ENCODE measurements at regions not wholly inside any gene's neighbourhood (a gene's known extent, or its start where the extent isn't known, plus 50 kb on each side); places are given as distances from the start of the nearest gene placed in this dataset.

DNA sequence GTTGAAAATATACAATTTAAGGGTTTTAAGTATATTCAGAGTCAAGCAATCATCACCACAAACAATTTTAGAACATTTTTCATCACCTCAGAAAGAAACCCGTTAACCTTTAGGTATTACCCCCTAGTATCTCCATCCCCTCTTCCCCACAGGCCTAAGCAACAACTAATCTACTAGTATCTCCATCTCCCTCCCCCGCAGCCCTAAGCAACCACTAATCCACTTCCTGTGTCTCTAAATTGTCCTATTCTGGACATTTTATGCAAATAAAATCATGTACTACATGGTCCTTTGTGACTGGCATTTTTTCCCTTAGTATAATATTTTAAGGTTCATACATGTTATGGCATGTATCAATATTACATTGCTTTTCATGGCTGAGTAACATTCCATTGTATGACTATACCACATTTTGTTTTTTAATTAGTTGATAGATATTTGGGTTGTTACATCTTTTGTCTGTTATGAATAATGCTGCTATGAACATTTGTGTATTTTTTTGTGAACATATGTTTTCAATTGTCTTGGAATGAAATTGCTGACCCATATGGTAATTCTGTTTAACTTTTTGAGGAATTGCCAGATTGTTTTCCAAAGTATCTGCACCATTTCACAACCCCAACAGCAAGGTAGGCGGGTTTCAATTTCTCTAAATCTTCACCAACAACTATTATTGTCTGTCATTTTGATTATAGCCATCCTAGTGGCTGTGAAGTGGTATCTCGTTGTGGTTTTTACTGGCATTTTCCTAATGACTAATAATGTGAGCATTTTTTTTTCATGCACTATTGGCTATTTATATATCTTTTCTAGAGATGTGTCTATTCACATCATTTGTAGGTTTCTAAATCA lies 215.6 kb upstream of the CD96 start:
- Histone ChIP-seq H2AFZ (ENCODE audit: low read length) (no peak overlapping the region), H2BK12ac (ENCODE audit: low read depth, low read length) (no peak overlapping the region), H2AK5ac (ENCODE audit: low read depth, low read length) (no peak overlapping the region), H2BK15ac (ENCODE audit: low read length) (no peak overlapping the region), H2BK5ac (ENCODE audit: low read depth, low read length) (no peak overlapping the region), H3K9me3 (ENCODE audit: insufficient read depth in 2 of 2, low read depth in 1 of 2, low read length in 1 of 2) (no peaks in the 10 kb centered on the region), H4K8ac (ENCODE audit: extremely low read depth, insufficient read depth, low read length) (no peak overlapping the region), H4K20me1 (replicated peaks in 1 of 2; ENCODE audit: control insufficient read depth in 1 of 2, insufficient read depth in 2 of 2, low read length in 2 of 2) (no peaks in the 10 kb centered on the region), H3K79me1 (ENCODE audit: low read depth, low read length) (no peaks in the 10 kb centered on the region), H3K23me2 (ENCODE audit: low read depth, low read length) (no peaks in the 10 kb centered on the region), H3K9ac (replicated peaks in 1 of 4; ENCODE audit: extremely low read depth in 1 of 4, low read depth in 3 of 4, low read length in 3 of 4) (no peak overlapping the region), H3K18ac (ENCODE audit: extremely low read depth, low read length) (no peak overlapping the region), H3K79me2 (ENCODE audit: control insufficient read depth in 1 of 2, insufficient read depth in 2 of 2, low read length in 2 of 2) (no peaks in the 10 kb centered on the region), H3K4ac (replicated peaks; ENCODE audit: insufficient read length, low read depth, low read length) (no peak overlapping the region), H4K91ac (replicated peaks; ENCODE audit: insufficient read length, low read length) (no peak overlapping the region), H3K27ac (ENCODE audit: low read depth, low read length) (no peak overlapping the region), H3K14ac (ENCODE audit: insufficient read length) (no peak overlapping the region), H2BK120ac (replicated peaks; ENCODE audit: low read depth, low read length) (no peak overlapping the region), H4K5ac (ENCODE audit: insufficient read length, low read depth, low read length) (no peak overlapping the region), H3K4me2 (ENCODE audit: insufficient read depth in 1 of 2, low read depth in 2 of 2, low read length in 2 of 2) (no peak overlapping the region), H3K36me3 (ENCODE audit: control insufficient read depth in 2 of 4, insufficient read depth in 4 of 4, low read length in 3 of 4) (no peaks in the 10 kb centered on the region), H2BK20ac (ENCODE audit: low read length) (no peak overlapping the region), H3K23ac (ENCODE audit: insufficient read length) (no peak overlapping the region), H3K56ac (replicated peaks; ENCODE audit: insufficient read length, low read depth, low read length) (no peak overlapping the region), H3K27me3 (replicated peaks in 1 of 4; ENCODE audit: control insufficient read depth in 3 of 4, extremely low read depth in 1 of 4, insufficient read depth in 3 of 4, low read length in 3 of 4) (peaks cover 0 to 2% (median 0%) of the 10 kb centered on the region in 4 experiments; a peak in 3 of 7 replicates), H3K4me3 (ENCODE audit: extremely low read depth in 1 of 4, insufficient read depth in 2 of 4, low read depth in 3 of 4, low read length in 4 of 4) (no peak overlapping the region), H3K4me1 (replicated peaks in 1 of 4; ENCODE audit: control insufficient read depth in 3 of 4, insufficient read depth in 4 of 4, low read length in 3 of 4) (no peaks in the 10 kb centered on the region)
- ChIA-PET POLR2A (ENCODE audit: partially characterized antibody) (no interaction called here), CTCF (ENCODE audit: partially characterized antibody) (interaction anchor here (0.6 to 1.6 kb wide), 2 partner anchors 12 to 259 kb away, joined by 3 to 5 read pairs; no protein-coding TSS in a partner anchor)
- no peak for FAIRE-seq
- no peak for TF ChIP-seq RNF2 (IDR thresholded peaks at IDR 0.05; ENCODE audit: borderline replicate concordance, low read depth, low read length, missing control alignments, poor library complexity, severe bottlenecking)
- TF ChIP-seq POLR2A (IDR thresholded peaks at IDR 0.05; ENCODE audit: control extremely low read depth in 1 of 2, low read depth in 2 of 2, low read length in 2 of 2) = no peak
- TF ChIP-seq RFX5 (IDR thresholded peaks at IDR 0.05; ENCODE audit: borderline replicate concordance, low read depth, low read length) = no peak
- no peak for TF ChIP-seq JUND (IDR thresholded peaks at IDR 0.05; ENCODE audit: low read length)
- TF ChIP-seq EGR1 (IDR thresholded peaks at IDR 0.05; ENCODE audit: borderline replicate concordance, low read depth, low read length) = no peak
- TF ChIP-seq RBBP5 (IDR thresholded peaks at IDR 0.05; ENCODE audit: borderline replicate concordance, low read depth, low read length) = no peak
- no peak for TF ChIP-seq BRCA1 (IDR thresholded peaks at IDR 0.05; ENCODE audit: low read depth, low read length)
- TF ChIP-seq, protein P1, sequence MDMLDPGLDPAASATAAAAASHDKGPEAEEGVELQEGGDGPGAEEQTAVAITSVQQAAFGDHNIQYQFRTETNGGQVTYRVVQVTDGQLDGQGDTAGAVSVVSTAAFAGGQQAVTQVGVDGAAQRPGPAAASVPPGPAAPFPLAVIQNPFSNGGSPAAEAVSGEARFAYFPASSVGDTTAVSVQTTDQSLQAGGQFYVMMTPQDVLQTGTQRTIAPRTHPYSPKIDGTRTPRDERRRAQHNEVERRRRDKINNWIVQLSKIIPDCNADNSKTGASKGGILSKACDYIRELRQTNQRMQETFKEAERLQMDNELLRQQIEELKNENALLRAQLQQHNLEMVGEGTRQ (IDR thresholded peaks at IDR 0.05; ENCODE audit: low read length) = no peak
- TF ChIP-seq EP300 (IDR thresholded peaks at IDR 0.05; ENCODE audit: borderline replicate concordance in 1 of 2, low read depth in 2 of 2, low read length in 2 of 2) = no peak
- no peak for DNase-seq (ENCODE audit: low read depth in 1 of 2, low spot score in 2 of 2)
- 86% methylated on average over 4 of the region's 4 CpGs; no CpG with 5 or more reads in 1 of the 2 experiments for WGBS, 2 experiments (ENCODE audit: extremely low coverage in 1 of 2, insufficient coverage in 1 of 2, insufficient read length in 1 of 2, insufficient replicate concordance in 2 of 2, low coverage in 1 of 2, low lambda C conversion rate in 2 of 2, missing lambda C conversion rate in 1 of 2)

All from H1 (cell line).